BLaER1 (cell line): ENCODE measurements at regions not wholly inside any gene's neighbourhood (a gene's known extent, or its start where the extent isn't known, plus 50 kb on each side); places are given as distances from the start of the nearest gene placed in this dataset.

Experiments used
- H3K27ac ChIP-seq: shearing (Covaris generic); formaldehyde crosslinking; 2 replicates; pipeline ENCODE4 v1.8.1; 2022
- H3K27me3 ChIP-seq: shearing (Covaris generic); formaldehyde crosslinking; 2 replicates; pipeline ENCODE4 v1.8.1; 2022
- H3K36me3 ChIP-seq: shearing (Covaris generic); formaldehyde crosslinking; 2 replicates; pipeline ENCODE4 v1.8.1; 2022
- H3K4me1 ChIP-seq: shearing (Covaris generic); formaldehyde crosslinking; 2 replicates; pipeline ENCODE4 v1.8.1; 2022
- H3K4me2 ChIP-seq: shearing (Covaris generic); formaldehyde crosslinking; 2 replicates; pipeline ENCODE4 v1.8.1; 2022
- H3K4me3 ChIP-seq: shearing (Covaris generic); formaldehyde crosslinking; 2 replicates; pipeline ENCODE4 v1.8.1; 2022
- H3K9ac ChIP-seq: shearing (Covaris generic); formaldehyde crosslinking; 2 replicates; pipeline ENCODE4 v1.8.1; 2022
- H3K9me3 ChIP-seq: shearing (Covaris generic); formaldehyde crosslinking; 2 replicates; pipeline ENCODE4 v1.8.1; 2022
- H4K20me1 ChIP-seq: shearing (Covaris generic); formaldehyde crosslinking; 2 replicates; pipeline ENCODE4 v1.8.1; 2022
- Cebpa-rat ChIP-seq: shearing (Covaris generic); IDR thresholded peaks from 2 replicates; pipeline ENCODE4 v1.8.1; 2022

DNA sequence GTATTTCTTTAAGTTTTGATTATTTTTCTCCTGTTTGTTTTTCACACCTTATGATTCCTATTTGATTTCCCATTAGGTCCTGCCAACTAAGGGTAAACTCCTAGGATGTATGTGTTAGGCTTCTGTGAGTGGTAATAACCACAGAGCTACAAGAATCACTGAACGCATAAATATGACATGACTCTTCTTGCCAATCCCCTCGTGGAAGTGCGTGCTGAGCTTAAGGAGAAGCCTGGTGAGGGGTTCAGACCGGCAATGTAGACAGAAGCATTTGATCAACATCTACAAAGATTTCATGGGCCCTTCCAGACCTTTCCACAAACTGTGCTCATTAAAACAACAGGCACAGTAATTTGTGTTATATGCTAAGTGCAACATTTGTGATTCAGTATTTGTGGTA is 273.8 kb upstream of the SNX7 start:
- Histone ChIP-seq H3K4me1 (peaks cover 18% of the 10 kb centered on the region), H4K20me1 (no peaks in the 10 kb centered on the region), H3K4me2 (peak overlapping the region; percentile 60), H3K4me3 (no peak overlapping the region), H3K9me3 (no peaks in the 10 kb centered on the region), H3K27me3 (no peaks in the 10 kb centered on the region), H3K36me3 (no peaks in the 10 kb centered on the region), H3K9ac (no peak overlapping the region), H3K27ac (peak overlapping the region; percentile 3)
- TF ChIP-seq Cebpa-rat, result no peak

GRCh38 chr1:98386675-98387440 is 274.7 kb upstream of the SNX7 start:
- Histone ChIP-seq H3K9ac (no peak overlapping the region), H3K4me3 (no peak overlapping the region), H3K36me3 (no peaks in the 10 kb centered on the region), H3K27ac (no peak overlapping the region), H3K4me1 (peaks cover 18% of the 10 kb centered on the region), H3K4me2 (no peak overlapping the region), H3K27me3 (no peaks in the 10 kb centered on the region), H3K9me3 (no peaks in the 10 kb centered on the region), H4K20me1 (no peaks in the 10 kb centered on the region)
- no peak for TF ChIP-seq Cebpa-rat

- no peak for TF ChIP-seq Cebpa-rat
- Histone ChIP-seq H3K9ac (no peak overlapping the region), H3K36me3 (no peaks in the 10 kb centered on the region), H3K4me1 (peaks cover 18% of the 10 kb centered on the region), H3K27ac (no peak overlapping the region), H3K4me2 (no peak overlapping the region), H4K20me1 (no peaks in the 10 kb centered on the region), H3K9me3 (no peaks in the 10 kb centered on the region), H3K4me3 (no peak overlapping the region), H3K27me3 (no peaks in the 10 kb centered on the region)
Measured at GRCh38 chr1:98385652-98386051, 275.9 kb upstream of the SNX7 start.

- Histone ChIP-seq H3K27ac (no peak overlapping the region), H3K36me3 (no peaks in the 10 kb centered on the region), H3K4me1 (peaks cover 18% of the 10 kb centered on the region), H3K27me3 (no peaks in the 10 kb centered on the region), H3K4me2 (no peak overlapping the region), H3K9ac (no peak overlapping the region), H4K20me1 (no peaks in the 10 kb centered on the region), H3K4me3 (no peak overlapping the region), H3K9me3 (no peaks in the 10 kb centered on the region)
- no peak for TF ChIP-seq Cebpa-rat
Measured at GRCh38 chr1:98384461-98385141, 276.9 kb upstream of the SNX7 start.

- no peak overlapping the region for H3K27ac ChIP-seq
- TF ChIP-seq Cebpa-rat, result no peak
- H4K20me1 ChIP-seq, result no peaks in the 10 kb centered on the region
- H3K4me3 ChIP-seq, result no peak overlapping the region
- peaks cover 7% of the 10 kb centered on the region for H3K4me1 ChIP-seq
- no peaks in the 10 kb centered on the region for H3K9me3 ChIP-seq
- H3K9ac ChIP-seq, result no peak overlapping the region
- no peaks in the 10 kb centered on the region for H3K27me3 ChIP-seq
- no peaks in the 10 kb centered on the region for H3K36me3 ChIP-seq
- H3K4me2 ChIP-seq, result no peak overlapping the region
Measured at GRCh38 chr1:98382986-98383740, 278.4 kb upstream of the SNX7 start.

DNA sequence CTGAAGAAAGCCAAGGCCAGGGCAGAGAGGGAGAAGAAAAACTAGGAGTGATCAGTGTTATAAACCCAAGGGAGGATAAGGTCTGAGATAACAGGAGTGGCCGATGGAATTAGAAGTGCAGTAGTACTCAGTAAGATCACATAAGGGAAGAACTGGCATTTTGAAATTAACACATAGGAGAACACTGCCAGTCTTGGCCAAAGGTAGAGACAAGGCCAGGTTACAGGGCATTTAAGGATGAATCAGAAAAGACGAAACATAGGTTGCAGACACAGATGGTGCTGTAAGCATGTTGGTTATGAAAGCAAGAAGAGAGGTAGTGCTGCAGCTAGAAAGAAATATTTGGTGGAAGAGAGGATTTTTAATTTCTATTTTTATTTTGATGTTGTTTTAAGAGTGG is 278.9 kb upstream of the SNX7 start:
- TF ChIP-seq Cebpa-rat, result no peak
- peaks cover 1% of the 10 kb centered on the region for H3K4me1 ChIP-seq
- H4K20me1 ChIP-seq, result no peaks in the 10 kb centered on the region
- H3K9ac ChIP-seq, result no peak overlapping the region
- H3K27ac ChIP-seq, result no peak overlapping the region
- no peak overlapping the region for H3K4me3 ChIP-seq
- no peaks in the 10 kb centered on the region for H3K36me3 ChIP-seq
- no peaks in the 10 kb centered on the region for H3K9me3 ChIP-seq
- H3K27me3 ChIP-seq, result no peaks in the 10 kb centered on the region
- no peak overlapping the region for H3K4me2 ChIP-seq

GRCh38 chr1:98374098-98374497 is 287.4 kb upstream of the SNX7 start:
- no peak overlapping the region for H3K4me2 ChIP-seq
- H3K9ac ChIP-seq, result no peak overlapping the region
- H3K9me3 ChIP-seq, result no peaks in the 10 kb centered on the region
- H3K27ac ChIP-seq, result no peak overlapping the region
- H3K36me3 ChIP-seq, result no peaks in the 10 kb centered on the region
- H4K20me1 ChIP-seq, result no peaks in the 10 kb centered on the region
- no peak overlapping the region for H3K4me3 ChIP-seq
- no peak for TF ChIP-seq Cebpa-rat
- no peaks in the 10 kb centered on the region for H3K27me3 ChIP-seq
- peaks cover 6% of the 10 kb centered on the region; the same call in 1 of the 2 replicates for H3K4me1 ChIP-seq

GRCh38 chr1:98373056-98373455 is 288.5 kb upstream of the SNX7 start:
- TF ChIP-seq Cebpa-rat, result no peak
- H3K9ac ChIP-seq, result no peak overlapping the region
- no peaks in the 10 kb centered on the region for H3K27me3 ChIP-seq
- H4K20me1 ChIP-seq, result no peaks in the 10 kb centered on the region
- H3K9me3 ChIP-seq, result no peaks in the 10 kb centered on the region
- H3K4me1 ChIP-seq, result peaks cover 6% of the 10 kb centered on the region; the same call in 1 of the 2 replicates
- H3K4me3 ChIP-seq, result no peak overlapping the region
- no peak overlapping the region for H3K4me2 ChIP-seq
- no peak overlapping the region for H3K27ac ChIP-seq
- H3K36me3 ChIP-seq, result no peaks in the 10 kb centered on the region

DNA sequence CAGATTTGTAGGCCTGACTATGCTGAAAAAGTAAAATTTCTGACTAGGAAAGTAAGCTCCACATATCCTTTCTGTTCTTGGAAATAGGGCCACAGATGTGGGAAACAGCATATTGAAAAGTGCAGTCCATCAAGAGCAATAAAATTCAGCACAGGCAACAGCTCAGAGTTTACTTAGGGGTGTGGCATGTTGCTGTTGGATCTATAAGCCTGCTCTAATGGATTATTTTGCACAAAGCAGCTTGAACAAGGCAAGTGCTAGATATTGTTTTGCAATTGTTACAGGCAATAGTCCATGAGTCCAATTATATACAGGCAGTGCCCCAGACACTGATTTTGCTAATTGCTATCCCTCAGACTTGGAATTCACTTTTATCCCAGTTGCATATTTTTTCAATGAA is 289.8 kb upstream of the SNX7 start:
- Histone ChIP-seq H3K9ac (no peak overlapping the region), H3K27ac (no peak overlapping the region), H4K20me1 (no peaks in the 10 kb centered on the region), H3K4me1 (peaks cover 6% of the 10 kb centered on the region; the same call in 1 of the 2 replicates), H3K36me3 (no peaks in the 10 kb centered on the region), H3K9me3 (0 out of 2 replicates have a peak, but pooled peaks cover 4% of the 10 kb centered on the region), H3K4me3 (no peak overlapping the region), H3K4me2 (no peak overlapping the region), H3K27me3 (no peaks in the 10 kb centered on the region)
- TF ChIP-seq Cebpa-rat, result no peak

DNA sequence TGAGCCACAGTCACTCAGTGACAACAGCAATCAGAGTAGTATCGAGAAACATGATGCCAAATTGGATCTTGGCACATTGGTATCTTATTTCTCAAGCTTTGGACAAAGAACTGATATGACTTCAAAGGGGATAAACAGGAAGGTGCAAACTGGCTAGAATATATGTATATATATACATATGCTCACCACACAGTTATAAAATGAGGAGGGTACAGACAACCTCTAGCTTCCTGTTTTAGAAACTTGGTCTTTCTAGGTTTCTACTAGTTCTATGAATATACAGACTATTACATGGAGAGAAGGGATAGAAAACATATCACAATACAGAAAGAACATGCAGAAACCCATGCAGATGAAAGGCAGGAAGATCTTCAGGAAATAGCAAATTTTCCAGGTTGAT is 292.1 kb upstream of the SNX7 start:
- no peak overlapping the region for H3K27ac ChIP-seq
- H3K4me2 ChIP-seq, result no peak overlapping the region
- no peaks in the 10 kb centered on the region for H3K36me3 ChIP-seq
- H3K9me3 ChIP-seq, result 0 out of 2 replicates have a peak, but pooled peaks cover 7% of the 10 kb centered on the region
- H4K20me1 ChIP-seq, result no peaks in the 10 kb centered on the region
- no peak for TF ChIP-seq Cebpa-rat
- H3K9ac ChIP-seq, result no peak overlapping the region
- no peaks in the 10 kb centered on the region for H3K27me3 ChIP-seq
- H3K4me1 ChIP-seq, result peaks cover 6% of the 10 kb centered on the region; the same call in 1 of the 2 replicates
- H3K4me3 ChIP-seq, result no peak overlapping the region
